ENCODE measurements at regions not wholly inside any gene's neighbourhood (a gene's known extent, or its start where the extent isn't known, plus 50 kb on each side); places are given as distances from the start of the nearest gene placed in this dataset.

DNA sequence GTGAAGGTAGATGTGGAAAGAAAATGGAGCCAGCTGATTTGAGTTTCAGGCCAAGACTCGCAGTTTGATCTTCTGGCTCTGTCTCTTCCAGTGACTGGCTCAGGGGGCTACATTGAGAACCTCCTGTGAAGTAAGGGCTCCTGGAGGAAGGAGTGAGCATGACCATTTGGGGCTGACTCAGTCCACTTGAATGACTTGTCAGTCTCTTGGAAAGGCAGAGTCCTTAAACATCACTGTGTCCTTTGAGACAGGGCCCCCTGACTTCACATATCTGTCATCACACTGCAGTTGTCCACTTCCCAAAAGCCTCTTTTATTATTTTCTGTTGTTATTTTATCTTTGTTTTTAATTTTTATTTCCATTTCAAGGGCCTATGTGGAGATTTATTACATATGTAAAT, 204.6 kb upstream of the APCDD1 start:
- Histone ChIP-seq H2AFZ (ENCODE audit: low read length) (no peak overlapping the region), H3K4ac (ENCODE audit: low read depth, low read length) (no peak overlapping the region), H2AK5ac (ENCODE audit: insufficient read length, low read length) (no peak overlapping the region), H2BK15ac (ENCODE audit: low read depth, low read length) (no peak overlapping the region), H3K9ac (ENCODE audit: extremely low read depth, insufficient read length, low read length) (no peak overlapping the region), H3K79me1 (ENCODE audit: insufficient read depth, low read depth, low read length, poor library complexity, severe bottlenecking) (no peaks in the 10 kb centered on the region), H4K91ac (ENCODE audit: insufficient read length, low read depth, low read length) (no peak overlapping the region), H3K18ac (ENCODE audit: insufficient read length, low read depth, low read length) (no peak overlapping the region), H2BK5ac (ENCODE audit: insufficient read length, low read length) (no peak overlapping the region), H3K4me2 (ENCODE audit: insufficient read depth, insufficient read length, low read length) (no peak overlapping the region), H3K9me3 (ENCODE audit: control insufficient read depth, low read depth, low read length) (no peaks in the 10 kb centered on the region), H3K27ac (ENCODE audit: insufficient read length, low read depth, low read length) (no peak overlapping the region), H3K4me1 (ENCODE audit: insufficient read depth, low read length) (no peaks in the 10 kb centered on the region), H4K5ac (ENCODE audit: insufficient read length, low read depth, low read length) (no peak overlapping the region), H3K56ac (ENCODE audit: insufficient read length, low read depth, low read length) (no peak overlapping the region), H3K27me3 (ENCODE audit: insufficient read depth, low read length) (no peaks in the 10 kb centered on the region), H4K8ac (replicated peaks; ENCODE audit: insufficient read length, low read depth, low read length) (no peak overlapping the region), H2BK20ac (ENCODE audit: low read depth, low read length, poor library complexity, severe bottlenecking) (no peak overlapping the region), H2BK120ac (ENCODE audit: low read depth, low read length, poor library complexity, severe bottlenecking) (no peak overlapping the region), H3K14ac (ENCODE audit: insufficient read depth, low read length) (no peak overlapping the region), H3K23me2 (ENCODE audit: insufficient read length, low read depth, low read length, poor library complexity, severe bottlenecking) (no peaks in the 10 kb centered on the region), H2BK12ac (ENCODE audit: insufficient read length, low read depth, low read length) (no peak overlapping the region), H3T11ph (ENCODE audit: low read length) (no peak overlapping the region), H3K23ac (ENCODE audit: insufficient read length, low read depth, low read length) (no peak overlapping the region), H3K79me2 (ENCODE audit: insufficient read depth, low read length) (no peaks in the 10 kb centered on the region), H4K20me1 (ENCODE audit: control insufficient read depth, insufficient read depth, insufficient read length) (no peaks in the 10 kb centered on the region)
- Mint-ChIP-seq H3K4me1 (peaks cover 0 to 15% of the 10 kb centered on the region in 2 experiments; a peak in 2 of 4 replicates), H3K27me3 (ENCODE audit: low read depth) (peaks cover 4% of the 10 kb centered on the region), H3K9me3 (no peaks in the 10 kb centered on the region; a peak in 2 of 5 replicates), H3K4me3 (no peak overlapping the region), H3K27ac (no peak overlapping the region), H3K36me3 (ENCODE audit: insufficient read depth in 1 of 3, low read depth in 3 of 3) (no peaks in the 10 kb centered on the region)
- DNase-seq = no peak
- TF ChIP-seq, protein P1, sequence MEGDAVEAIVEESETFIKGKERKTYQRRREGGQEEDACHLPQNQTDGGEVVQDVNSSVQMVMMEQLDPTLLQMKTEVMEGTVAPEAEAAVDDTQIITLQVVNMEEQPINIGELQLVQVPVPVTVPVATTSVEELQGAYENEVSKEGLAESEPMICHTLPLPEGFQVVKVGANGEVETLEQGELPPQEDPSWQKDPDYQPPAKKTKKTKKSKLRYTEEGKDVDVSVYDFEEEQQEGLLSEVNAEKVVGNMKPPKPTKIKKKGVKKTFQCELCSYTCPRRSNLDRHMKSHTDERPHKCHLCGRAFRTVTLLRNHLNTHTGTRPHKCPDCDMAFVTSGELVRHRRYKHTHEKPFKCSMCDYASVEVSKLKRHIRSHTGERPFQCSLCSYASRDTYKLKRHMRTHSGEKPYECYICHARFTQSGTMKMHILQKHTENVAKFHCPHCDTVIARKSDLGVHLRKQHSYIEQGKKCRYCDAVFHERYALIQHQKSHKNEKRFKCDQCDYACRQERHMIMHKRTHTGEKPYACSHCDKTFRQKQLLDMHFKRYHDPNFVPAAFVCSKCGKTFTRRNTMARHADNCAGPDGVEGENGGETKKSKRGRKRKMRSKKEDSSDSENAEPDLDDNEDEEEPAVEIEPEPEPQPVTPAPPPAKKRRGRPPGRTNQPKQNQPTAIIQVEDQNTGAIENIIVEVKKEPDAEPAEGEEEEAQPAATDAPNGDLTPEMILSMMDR (conservative IDR thresholded peaks at IDR 0.05) = no peak
- no CpG with 5 or more reads among the region's 1 CpG for WGBS (ENCODE audit: extremely low coverage, insufficient read length, low lambda C conversion rate)

Measured in H9 (cell line).